ENCODE measurements at regions not wholly inside any gene's neighbourhood (a gene's known extent, or its start where the extent isn't known, plus 50 kb on each side); places are given as distances from the start of the nearest gene placed in this dataset.

GRCh38 chr13:84139561-84140158 lies 257.4 kb upstream of the SLITRK1 start:
- Histone ChIP-seq H3K9me3 (ENCODE audit: low read depth) (no peaks in the 10 kb centered on the region), H3K36me3 (replicated peaks; ENCODE audit: insufficient read depth, low read depth) (no peaks in the 10 kb centered on the region), H4K20me1 (ENCODE audit: insufficient read depth, poor library complexity, severe bottlenecking) (no peaks in the 10 kb centered on the region), H3K27ac (no peak overlapping the region), H3K4me2 (no peak overlapping the region), H3K79me2 (no peaks in the 10 kb centered on the region), H3K27me3 (no peaks in the 10 kb centered on the region), H3K4me1 (ENCODE audit: insufficient read depth) (no peaks in the 10 kb centered on the region), H3K9me2 (replicated peaks; ENCODE audit: insufficient read depth) (no peaks in the 10 kb centered on the region), H2AFZ (no peak overlapping the region), H3K4me3 (no peak overlapping the region)
- TF ChIP-seq EZH2phosphoT487 (IDR thresholded peaks at IDR 0.05; ENCODE audit: low read depth, severe bottlenecking, unreplicated experiment) (no peak), EZH2 (IDR thresholded peaks at IDR 0.05; ENCODE audit: borderline replicate concordance) (no peak)
- TF ChIP-seq, protein P1, sequence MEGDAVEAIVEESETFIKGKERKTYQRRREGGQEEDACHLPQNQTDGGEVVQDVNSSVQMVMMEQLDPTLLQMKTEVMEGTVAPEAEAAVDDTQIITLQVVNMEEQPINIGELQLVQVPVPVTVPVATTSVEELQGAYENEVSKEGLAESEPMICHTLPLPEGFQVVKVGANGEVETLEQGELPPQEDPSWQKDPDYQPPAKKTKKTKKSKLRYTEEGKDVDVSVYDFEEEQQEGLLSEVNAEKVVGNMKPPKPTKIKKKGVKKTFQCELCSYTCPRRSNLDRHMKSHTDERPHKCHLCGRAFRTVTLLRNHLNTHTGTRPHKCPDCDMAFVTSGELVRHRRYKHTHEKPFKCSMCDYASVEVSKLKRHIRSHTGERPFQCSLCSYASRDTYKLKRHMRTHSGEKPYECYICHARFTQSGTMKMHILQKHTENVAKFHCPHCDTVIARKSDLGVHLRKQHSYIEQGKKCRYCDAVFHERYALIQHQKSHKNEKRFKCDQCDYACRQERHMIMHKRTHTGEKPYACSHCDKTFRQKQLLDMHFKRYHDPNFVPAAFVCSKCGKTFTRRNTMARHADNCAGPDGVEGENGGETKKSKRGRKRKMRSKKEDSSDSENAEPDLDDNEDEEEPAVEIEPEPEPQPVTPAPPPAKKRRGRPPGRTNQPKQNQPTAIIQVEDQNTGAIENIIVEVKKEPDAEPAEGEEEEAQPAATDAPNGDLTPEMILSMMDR (IDR thresholded peaks at IDR 0.05; ENCODE audit: poor library complexity) = no peak
- 94% methylated on average over 2 of the region's 2 CpGs for WGBS (ENCODE audit: low lambda C conversion rate, missing lambda C conversion rate)
- DNase-seq (ENCODE audit: low spot score) = no peak

- no peaks in the 10 kb centered on the region for H3K27me3 ChIP-seq
- H3K9me3 ChIP-seq (ENCODE audit: low read depth) = no peaks in the 10 kb centered on the region
- DNase-seq (ENCODE audit: low spot score) = no peak
- TF ChIP-seq, protein P1 (IDR thresholded peaks at IDR 0.05; ENCODE audit: poor library complexity) = no peak
- TF ChIP-seq EZH2 (IDR thresholded peaks at IDR 0.05; ENCODE audit: borderline replicate concordance) = no peak
- no peak overlapping the region for H3K4me2 ChIP-seq
- no peaks in the 10 kb centered on the region for H3K36me3 ChIP-seq (replicated peaks; ENCODE audit: insufficient read depth, low read depth)
- H3K9me2 ChIP-seq (replicated peaks; ENCODE audit: insufficient read depth) = no peaks in the 10 kb centered on the region
- no peaks in the 10 kb centered on the region for H4K20me1 ChIP-seq (ENCODE audit: insufficient read depth, poor library complexity, severe bottlenecking)
- H3K4me1 ChIP-seq (ENCODE audit: insufficient read depth) = no peaks in the 10 kb centered on the region
- H3K27ac ChIP-seq = no peak overlapping the region
- H3K79me2 ChIP-seq = no peaks in the 10 kb centered on the region
- H2AFZ ChIP-seq = no peak overlapping the region
- no peak overlapping the region for H3K4me3 ChIP-seq
- 84% methylated on average over 2 of the region's 2 CpGs for whole genome bisulfite sequencing (ENCODE audit: low lambda C conversion rate, missing lambda C conversion rate)
These were observed 255.0 kb upstream of the SLITRK1 start for GRCh38 chr13:84137292-84137691.

DNA sequence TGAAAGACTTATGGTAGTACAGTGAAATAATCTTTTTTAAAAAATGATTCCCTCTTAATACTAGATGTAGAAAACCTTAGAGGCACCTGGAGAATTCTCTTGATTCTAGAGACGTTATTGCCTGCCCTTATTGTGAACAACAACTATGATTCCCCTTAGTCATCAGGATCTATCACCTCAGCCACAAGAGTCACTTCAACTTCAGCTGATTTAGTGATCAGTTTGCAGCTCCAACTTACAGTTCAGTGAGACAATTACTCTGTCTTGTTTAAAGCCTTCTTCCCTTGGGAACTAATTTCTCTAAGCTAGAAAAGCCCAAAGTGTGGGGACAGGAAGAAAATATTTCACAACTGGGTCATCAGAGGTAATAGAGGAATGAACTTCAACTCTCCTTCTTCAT lies 254.3 kb upstream of the SLITRK1 start:
- no peak overlapping the region for H2AFZ ChIP-seq
- TF ChIP-seq EZH2phosphoT487 (IDR thresholded peaks at IDR 0.05; ENCODE audit: low read depth, severe bottlenecking, unreplicated experiment) (no peak), EZH2 (IDR thresholded peaks at IDR 0.05; ENCODE audit: borderline replicate concordance) (no peak)
- TF ChIP-seq, protein P1 (IDR thresholded peaks at IDR 0.05; ENCODE audit: poor library complexity) = no peak
- H3K4me3 ChIP-seq = no peak overlapping the region
- H4K20me1 ChIP-seq (ENCODE audit: insufficient read depth, poor library complexity, severe bottlenecking) = no peaks in the 10 kb centered on the region
- no peaks in the 10 kb centered on the region for H3K4me1 ChIP-seq (ENCODE audit: insufficient read depth)
- H3K27ac ChIP-seq = no peak overlapping the region
- no peak overlapping the region for H3K4me2 ChIP-seq
- DNase-seq (ENCODE audit: low spot score) = no peak
- 67% methylated on average over 1 of the region's 1 CpG for WGBS (ENCODE audit: low lambda C conversion rate, missing lambda C conversion rate)
- H3K27me3 ChIP-seq = no peaks in the 10 kb centered on the region
- no peaks in the 10 kb centered on the region for H3K9me2 ChIP-seq (replicated peaks; ENCODE audit: insufficient read depth)
- no peaks in the 10 kb centered on the region for H3K9me3 ChIP-seq (ENCODE audit: low read depth)
- H3K36me3 ChIP-seq (replicated peaks; ENCODE audit: insufficient read depth, low read depth) = no peaks in the 10 kb centered on the region
- no peaks in the 10 kb centered on the region for H3K79me2 ChIP-seq

DNA sequence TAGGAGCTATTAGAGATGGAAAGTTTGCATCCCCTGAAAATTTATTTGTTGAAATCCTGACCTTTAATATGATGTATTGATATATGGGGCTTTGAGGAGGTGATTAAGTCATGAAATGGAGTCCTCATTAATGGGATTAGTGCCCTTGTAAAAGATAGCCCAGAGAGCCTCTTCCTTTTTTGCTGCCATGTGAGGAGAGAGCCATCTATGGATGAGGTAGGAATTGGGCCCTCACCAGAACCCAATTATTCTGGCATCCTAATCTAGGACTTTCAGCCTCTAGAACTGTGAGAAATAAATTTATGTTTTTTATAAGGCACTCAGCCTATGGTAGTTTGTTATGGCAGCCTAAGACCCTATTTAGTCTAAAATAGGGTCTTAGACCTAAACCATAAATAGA lies 250.2 kb upstream of the SLITRK1 start:
- no peaks in the 10 kb centered on the region for H3K27me3 ChIP-seq
- TF ChIP-seq EZH2phosphoT487 (IDR thresholded peaks at IDR 0.05; ENCODE audit: low read depth, severe bottlenecking, unreplicated experiment) = no peak
- TF ChIP-seq, protein P1 (IDR thresholded peaks at IDR 0.05; ENCODE audit: poor library complexity) = no peak
- no peak for TF ChIP-seq EZH2 (IDR thresholded peaks at IDR 0.05; ENCODE audit: borderline replicate concordance)
- H2AFZ ChIP-seq = no peak overlapping the region
- H3K27ac ChIP-seq = no peak overlapping the region
- no peak for DNase-seq (ENCODE audit: low spot score)
- H4K20me1 ChIP-seq (ENCODE audit: insufficient read depth, poor library complexity, severe bottlenecking) = no peaks in the 10 kb centered on the region
- no peaks in the 10 kb centered on the region for H3K9me3 ChIP-seq (ENCODE audit: low read depth)
- H3K4me2 ChIP-seq = no peak overlapping the region
- no peaks in the 10 kb centered on the region for H3K4me1 ChIP-seq (ENCODE audit: insufficient read depth)
- H3K79me2 ChIP-seq = no peaks in the 10 kb centered on the region
- no peaks in the 10 kb centered on the region for H3K9me2 ChIP-seq (replicated peaks; ENCODE audit: insufficient read depth)
- no peaks in the 10 kb centered on the region for H3K36me3 ChIP-seq (replicated peaks; ENCODE audit: insufficient read depth, low read depth)
- no peak overlapping the region for H3K4me3 ChIP-seq
